H9 (cell line): ENCODE measurements at regions not wholly inside any gene's neighbourhood (a gene's known extent, or its start where the extent isn't known, plus 50 kb on each side); places are given as distances from the start of the nearest gene placed in this dataset.

ENCODE experiments used
- DNase-seq: peaks from one replicate; pipeline ENCODE4 v3.0.0-alpha.2; 2017
- H2AFZ ChIP-seq: one replicate; pipeline ENCODE4 v1.6.1; 2013; ENCODE audit warnings: mild to moderate bottlenecking, low read length, control low read depth, moderate library complexity
- H2AK5ac ChIP-seq: 2 replicates; pipeline ENCODE4 v1.6.1; 2013; ENCODE audit warnings: low read length, control low read depth, mixed read lengths; ENCODE audit not compliant: insufficient read length
- H2BK120ac ChIP-seq: one replicate; pipeline ENCODE4 v1.6.1; 2013; ENCODE audit warnings: low read depth, mild to moderate bottlenecking, low read length, control low read depth, inconsistent platforms; ENCODE audit not compliant: poor library complexity, severe bottlenecking
- H2BK12ac ChIP-seq: 2 replicates; pipeline ENCODE4 v1.6.1; 2013; ENCODE audit warnings: low read length, control low read depth, mixed read lengths, low read depth; ENCODE audit not compliant: insufficient read length
- H2BK15ac ChIP-seq: 2 replicates; pipeline ENCODE4 v1.6.1; 2013; ENCODE audit warnings: low read depth, low read length, control low read depth
- H2BK20ac ChIP-seq: one replicate; pipeline ENCODE4 v1.6.1; 2013; ENCODE audit warnings: low read depth, mild to moderate bottlenecking, low read length, control low read depth, inconsistent platforms; ENCODE audit not compliant: poor library complexity, severe bottlenecking
- H2BK5ac ChIP-seq: 2 replicates; pipeline ENCODE4 v1.6.1; 2013; ENCODE audit warnings: low read length, control low read depth, mixed read lengths; ENCODE audit not compliant: insufficient read length
- H3K14ac ChIP-seq: 2 replicates; pipeline ENCODE4 v1.6.1; 2013; ENCODE audit warnings: low read length, control low read depth; ENCODE audit not compliant: insufficient read depth
- H3K18ac ChIP-seq: 2 replicates; pipeline ENCODE4 v1.6.1; 2013; ENCODE audit warnings: low read depth, mild to moderate bottlenecking, mixed read lengths, low read length, control low read depth; ENCODE audit not compliant: insufficient read length
- H3K23ac ChIP-seq: 2 replicates; pipeline ENCODE4 v1.6.1; 2013; ENCODE audit warnings: low read length, control low read depth, mixed read lengths, low read depth; ENCODE audit not compliant: insufficient read length
- H3K23me2 ChIP-seq: 2 replicates; pipeline ENCODE4 v1.6.1; 2013; ENCODE audit warnings: low read depth, mild to moderate bottlenecking, mixed read lengths, low read length, control low read depth; ENCODE audit not compliant: insufficient read length, poor library complexity, severe bottlenecking
- H3K27ac ChIP-seq: 2 replicates; pipeline ENCODE4 v1.5.1; 2013; ENCODE audit warnings: low read length, control low read depth, mixed read lengths, low read depth; ENCODE audit not compliant: insufficient read length
- H3K27me3 ChIP-seq: 2 replicates; pipeline ENCODE4 v1.6.1; 2013; ENCODE audit warnings: low read length, control low read depth, inconsistent platforms; ENCODE audit not compliant: insufficient read depth
- H3K4ac ChIP-seq: 2 replicates; pipeline ENCODE4 v1.6.1; 2013; ENCODE audit warnings: low read depth, mild to moderate bottlenecking, control low read depth, inconsistent platforms, low read length, moderate library complexity
- H3K4me1 ChIP-seq: 2 replicates; pipeline ENCODE4 v1.6.1; 2013; ENCODE audit warnings: low read length, control low read depth, inconsistent platforms; ENCODE audit not compliant: insufficient read depth
- H3K4me2 ChIP-seq: 2 replicates; pipeline ENCODE4 v1.6.1; 2013; ENCODE audit warnings: low read length, control low read depth, mixed read lengths; ENCODE audit not compliant: insufficient read length, insufficient read depth
- H3K56ac ChIP-seq: 2 replicates; pipeline ENCODE4 v1.6.1; 2013; ENCODE audit warnings: low read depth, mild to moderate bottlenecking, mixed read lengths, low read length, control low read depth; ENCODE audit not compliant: insufficient read length
- H3K79me1 ChIP-seq: 2 replicates; pipeline ENCODE4 v1.6.1; 2013; ENCODE audit warnings: low read depth, mild to moderate bottlenecking, moderate library complexity, low read length, control low read depth, inconsistent platforms; ENCODE audit not compliant: insufficient read depth, poor library complexity, severe bottlenecking
- H3K79me2 ChIP-seq: 2 replicates; pipeline ENCODE4 v1.6.1; 2013; ENCODE audit warnings: low read length, control low read depth, inconsistent platforms; ENCODE audit not compliant: insufficient read depth
- H3K9ac ChIP-seq: 2 replicates; pipeline ENCODE4 v1.6.1; 2013; ENCODE audit warnings: low read length, control low read depth, mixed read lengths; ENCODE audit not compliant: insufficient read length; ENCODE audit errors: extremely low read depth
- H3K9me3 ChIP-seq: one replicate; pipeline ENCODE4 v1.6.1; 2013; ENCODE audit warnings: low read depth, low read length, inconsistent platforms; ENCODE audit not compliant: control insufficient read depth
- H3T11ph ChIP-seq: one replicate; pipeline ENCODE4 v1.6.1; 2013; ENCODE audit warnings: mild to moderate bottlenecking, low read length, control low read depth, inconsistent platforms
- H4K20me1 ChIP-seq: one replicate; pipeline ENCODE4 v1.6.1; 2013; ENCODE audit not compliant: control insufficient read depth, insufficient read length, insufficient read depth
- H4K5ac ChIP-seq: 2 replicates; pipeline ENCODE4 v1.6.1; 2013; ENCODE audit warnings: low read depth, mild to moderate bottlenecking, mixed read lengths, low read length, control low read depth; ENCODE audit not compliant: insufficient read length
- H4K8ac ChIP-seq: replicated peaks from 2 replicates; pipeline ENCODE4 v1.6.1; 2013; ENCODE audit warnings: low read length, control low read depth, mixed read lengths, low read depth; ENCODE audit not compliant: insufficient read length
- H4K91ac ChIP-seq: 2 replicates; pipeline ENCODE4 v1.6.1; 2013; ENCODE audit warnings: low read depth, mild to moderate bottlenecking, moderate library complexity, mixed read lengths, low read length, control low read depth; ENCODE audit not compliant: insufficient read length
- H3K27ac Mint-ChIP-seq, 3 experiments: 2 replicates in 2 of 3; 3 replicates in 1 of 3; pipeline ENCODE4 v1.8.0; 2020 to 2021; ENCODE audit warnings: mixed read lengths in 3 of 3, mild to moderate bottlenecking in 1 of 3, moderate library complexity in 1 of 3
- H3K27me3 Mint-ChIP-seq: 2 replicates; pipeline ENCODE4 v1.8.0; 2021; ENCODE audit warnings: low read depth, mild to moderate bottlenecking, moderate library complexity, mixed read lengths
- H3K36me3 Mint-ChIP-seq, 3 experiments: 2 replicates in 2 of 3; 3 replicates in 1 of 3; pipeline ENCODE4 v1.8.0; 2020 to 2021; ENCODE audit warnings: low read depth in 3 of 3, mixed read lengths in 3 of 3; ENCODE audit not compliant: insufficient read depth in 1 of 3
- H3K4me1 Mint-ChIP-seq, 2 experiments: 2 replicates each; pipeline ENCODE4 v1.8.0; 2020; ENCODE audit warnings: mixed read lengths in 2 of 2
- H3K4me3 Mint-ChIP-seq, 2 experiments: 2 replicates in 1 of 2; 3 replicates in 1 of 2; pipeline ENCODE4 v1.8.0; 2020 to 2021; ENCODE audit warnings: mild to moderate bottlenecking in 2 of 2, mixed read lengths in 2 of 2, moderate library complexity in 1 of 2
- H3K9me3 Mint-ChIP-seq, 2 experiments: 2 replicates in 1 of 2; 3 replicates in 1 of 2; pipeline ENCODE4 v1.8.0; 2020; ENCODE audit warnings: mild to moderate bottlenecking in 2 of 2, mixed read lengths in 2 of 2, moderate library complexity in 1 of 2
- CTCF ChIP-seq: fragments of 200-600 bp; sonication (generic); conservative IDR thresholded peaks from 3 replicates; pipeline ENCODE4 v1.8.0; 2021; ENCODE audit warnings: antibody characterized with exemption, mild to moderate bottlenecking

- Histone ChIP-seq H3K23ac (no peak overlapping the region), H3K27me3 (no peaks in the 10 kb centered on the region), H3K9ac (no peak overlapping the region), H2AFZ (no peak overlapping the region), H3K18ac (no peak overlapping the region), H3K14ac (no peak overlapping the region), H2BK15ac (no peak overlapping the region), H3K79me1 (no peaks in the 10 kb centered on the region), H4K8ac (no peak overlapping the region), H3T11ph (no peak overlapping the region), H3K23me2 (no peaks in the 10 kb centered on the region), H2AK5ac (no peak overlapping the region), H4K5ac (no peak overlapping the region), H3K4me1 (peaks cover 7% of the 10 kb centered on the region; the same call in 1 of the 2 replicates), H3K27ac (no peak overlapping the region), H3K79me2 (no peaks in the 10 kb centered on the region), H4K20me1 (no peaks in the 10 kb centered on the region), H3K4ac (no peak overlapping the region), H2BK12ac (no peak overlapping the region), H2BK20ac (no peak overlapping the region), H3K56ac (no peak overlapping the region), H2BK120ac (no peak overlapping the region), H2BK5ac (no peak overlapping the region), H3K4me2 (no peak overlapping the region), H4K91ac (no peak overlapping the region), H3K9me3 (no peaks in the 10 kb centered on the region)
- H3K36me3 Mint-ChIP-seq, result no peaks in the 10 kb centered on the region
- no peaks in the 10 kb centered on the region for H3K9me3 Mint-ChIP-seq
- no peak for DNase-seq
- peaks cover 36 to 37% of the 10 kb centered on the region in 2 experiments for H3K4me1 Mint-ChIP-seq
- TF ChIP-seq CTCF, result no peak
- H3K27me3 Mint-ChIP-seq, result peaks cover 40% of the 10 kb centered on the region
- H3K27ac Mint-ChIP-seq, result no peak overlapping the region
- no peak overlapping the region for H3K4me3 Mint-ChIP-seq
These were observed 191.4 kb upstream of the TNRC6C start for GRCh38 chr17:77767148-77767547.
